NCI-H2029 treated with DMSO at 0.1 percent for 48 hours (cell line): ENCODE measurements at regions not wholly inside any gene's neighbourhood (a gene's known extent, or its start where the extent isn't known, plus 50 kb on each side); places are given as distances from the start of the nearest gene placed in this dataset.
A peak's percentile ranks its signal among the peaks of the same experiment; 100 is the strongest.
"Not testable (repeated sequence)": the region's sequence is repeated elsewhere in the genome, so short reads cannot be mapped to it uniquely, and the experiment has no call there.

Experiments
- DNase-seq: peaks from one replicate; lab custom pipeline; 2025; lab: John Stamatoyannopoulos, UW

DNA sequence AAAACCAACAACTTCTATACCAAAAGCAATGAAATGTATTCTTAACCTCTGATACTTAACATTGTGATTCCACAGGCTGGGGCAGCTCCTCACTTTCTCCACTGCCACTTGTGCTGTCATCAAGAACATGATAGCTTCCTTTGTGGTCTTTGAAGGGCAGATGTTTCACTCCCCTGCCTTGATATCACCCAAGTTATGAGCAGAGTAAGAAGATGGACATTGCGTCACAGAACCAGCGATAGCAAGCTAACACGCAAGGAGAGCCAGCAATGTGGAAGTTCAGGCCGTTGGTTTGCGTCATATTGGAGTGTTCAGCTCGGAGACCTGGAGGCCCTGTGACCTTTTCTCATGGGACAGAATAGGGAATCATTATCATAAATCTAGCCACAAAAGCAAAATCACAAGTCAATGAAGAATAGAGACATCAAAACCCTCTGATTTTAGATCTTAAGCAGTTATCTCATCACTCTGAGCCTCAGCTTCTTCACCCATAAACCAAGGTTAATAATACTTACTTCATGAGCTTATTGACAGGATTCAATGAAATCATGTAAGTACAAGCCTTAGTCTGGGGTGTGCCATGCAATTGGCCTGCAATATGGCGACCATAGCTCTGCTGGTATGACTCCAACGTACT, 183.8 kb upstream of the THBS1 start:
- no peak for DNase-seq

GRCh38 chr15:39397883-39398282, 183.0 kb upstream of the THBS1 start:
- no peak for DNase-seq

DNA sequence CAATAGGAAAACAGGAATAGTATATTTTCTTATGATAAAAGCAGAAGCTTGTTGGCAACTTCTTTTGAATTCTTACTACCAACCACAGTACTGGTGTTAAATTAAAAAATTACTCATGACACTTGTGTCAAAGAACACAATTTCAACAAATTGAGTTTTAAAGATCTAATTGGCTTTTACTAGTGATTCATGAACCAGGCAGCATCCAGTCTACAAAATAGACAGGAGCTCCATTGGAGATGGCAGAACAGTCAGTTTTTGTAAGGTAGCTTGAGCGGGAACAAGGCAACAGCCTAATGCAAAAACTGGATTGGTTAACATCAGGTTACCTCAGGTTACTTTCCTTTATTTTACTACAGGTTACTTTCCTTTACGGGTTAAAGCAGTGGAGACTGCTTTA, 181.3 kb upstream of the THBS1 start:
- no peak for DNase-seq

DNA sequence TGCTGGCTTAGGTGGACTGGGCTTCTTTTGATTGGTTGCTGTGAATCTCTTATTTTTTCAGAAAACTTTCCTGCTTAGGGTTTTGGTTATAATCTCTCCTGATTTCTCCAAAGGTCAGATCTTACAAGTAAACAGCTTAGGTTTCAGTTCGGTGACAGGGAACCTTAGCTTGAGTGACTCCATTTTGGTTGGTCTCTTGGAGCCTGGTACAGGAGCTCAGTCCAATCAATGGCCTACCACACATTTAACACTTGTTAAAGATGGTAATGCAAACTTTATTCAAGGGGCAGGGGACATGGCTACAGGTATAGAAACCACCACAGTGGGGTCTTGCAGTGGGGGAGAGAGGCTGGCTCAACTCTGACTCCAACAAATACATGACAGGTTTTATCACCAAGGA, 180.9 kb upstream of the THBS1 start:
- DNase-seq, result no peak

DNA sequence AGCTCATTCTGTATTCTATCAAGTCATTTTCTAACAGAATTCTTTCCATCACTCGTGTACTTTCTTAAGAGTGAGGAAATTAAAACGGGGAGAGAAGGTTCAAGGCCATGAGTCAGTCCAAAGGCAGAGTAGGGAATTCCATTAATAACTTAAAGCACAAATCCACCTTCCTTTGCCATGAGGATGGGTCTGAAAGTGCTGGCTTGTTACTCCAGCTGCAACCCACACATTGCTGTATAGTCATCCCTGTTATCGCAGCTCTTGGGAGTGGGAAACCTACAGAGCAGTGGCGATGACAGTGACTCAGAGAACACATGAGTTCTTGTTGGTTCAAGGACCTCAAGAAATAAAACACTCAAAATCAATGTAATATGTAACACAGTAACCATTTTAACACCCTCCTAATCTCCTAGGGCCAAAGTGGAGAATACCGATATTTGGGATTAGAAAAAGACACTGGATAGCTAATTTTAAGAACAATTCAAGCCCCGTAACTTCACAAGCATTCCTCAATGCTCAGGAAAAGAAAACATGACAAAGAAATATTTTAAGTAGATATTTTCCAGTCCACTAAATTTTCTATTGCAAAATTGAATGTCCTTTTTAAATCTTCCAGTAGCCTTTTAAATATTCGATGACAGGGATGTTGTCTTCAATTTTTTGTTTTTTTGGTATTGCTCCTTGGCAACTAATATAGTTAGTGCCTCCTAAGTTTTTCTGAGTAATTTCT, 179.9 kb upstream of the THBS1 start:
- no peak for DNase-seq

- peak; percentile 79 for DNase-seq
Observed at GRCh38 chr15:39403640-39404117, 177.2 kb upstream of the THBS1 start.

DNA sequence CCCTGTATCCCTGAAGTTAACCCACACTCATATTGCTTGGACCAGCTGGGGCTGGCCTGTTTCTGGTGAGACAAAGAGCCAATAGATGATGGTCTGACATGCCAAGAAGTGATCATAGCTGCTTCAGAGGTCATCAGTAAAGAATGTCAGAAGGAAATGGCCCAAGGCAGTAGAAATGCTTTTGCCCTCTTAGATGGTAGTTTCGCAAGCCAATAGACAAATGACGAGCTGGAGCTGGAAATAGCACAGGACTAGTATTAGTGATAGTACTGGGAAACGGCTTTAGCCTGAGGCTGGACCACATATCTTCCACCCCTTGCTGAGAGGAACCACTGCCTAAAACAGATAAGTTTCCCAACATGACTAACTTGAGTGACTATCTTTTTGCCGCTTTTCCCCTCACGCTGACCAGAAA, 176.1 kb upstream of the THBS1 start:
- DNase-seq, result no peak

DNA sequence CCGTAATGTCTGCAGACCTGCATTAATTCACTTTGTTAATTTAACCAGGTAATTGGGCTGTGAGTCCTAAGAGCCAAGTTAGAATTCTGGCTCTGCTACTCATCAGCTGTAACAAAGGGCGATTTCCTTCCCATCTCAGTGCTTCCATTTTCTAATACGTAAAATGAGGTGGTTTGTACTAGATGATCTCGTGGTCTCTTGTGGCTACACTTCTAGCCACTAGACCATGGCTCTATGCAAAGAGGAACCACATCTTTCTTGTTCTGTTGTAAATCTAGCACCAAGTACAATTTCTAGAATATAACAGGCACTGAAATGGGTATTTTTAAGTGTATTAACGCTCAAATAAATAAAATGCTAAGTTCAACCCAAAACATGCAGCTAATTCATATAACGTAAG, 174.4 kb upstream of the THBS1 start:
- no peak for DNase-seq

- DNase-seq, result no peak
Observed at GRCh38 chr15:39407116-39407515, 173.8 kb upstream of the THBS1 start.

- DNase-seq, result no peak
Observed at GRCh38 chr15:39409876-39410530, 170.9 kb upstream of the THBS1 start.

DNA sequence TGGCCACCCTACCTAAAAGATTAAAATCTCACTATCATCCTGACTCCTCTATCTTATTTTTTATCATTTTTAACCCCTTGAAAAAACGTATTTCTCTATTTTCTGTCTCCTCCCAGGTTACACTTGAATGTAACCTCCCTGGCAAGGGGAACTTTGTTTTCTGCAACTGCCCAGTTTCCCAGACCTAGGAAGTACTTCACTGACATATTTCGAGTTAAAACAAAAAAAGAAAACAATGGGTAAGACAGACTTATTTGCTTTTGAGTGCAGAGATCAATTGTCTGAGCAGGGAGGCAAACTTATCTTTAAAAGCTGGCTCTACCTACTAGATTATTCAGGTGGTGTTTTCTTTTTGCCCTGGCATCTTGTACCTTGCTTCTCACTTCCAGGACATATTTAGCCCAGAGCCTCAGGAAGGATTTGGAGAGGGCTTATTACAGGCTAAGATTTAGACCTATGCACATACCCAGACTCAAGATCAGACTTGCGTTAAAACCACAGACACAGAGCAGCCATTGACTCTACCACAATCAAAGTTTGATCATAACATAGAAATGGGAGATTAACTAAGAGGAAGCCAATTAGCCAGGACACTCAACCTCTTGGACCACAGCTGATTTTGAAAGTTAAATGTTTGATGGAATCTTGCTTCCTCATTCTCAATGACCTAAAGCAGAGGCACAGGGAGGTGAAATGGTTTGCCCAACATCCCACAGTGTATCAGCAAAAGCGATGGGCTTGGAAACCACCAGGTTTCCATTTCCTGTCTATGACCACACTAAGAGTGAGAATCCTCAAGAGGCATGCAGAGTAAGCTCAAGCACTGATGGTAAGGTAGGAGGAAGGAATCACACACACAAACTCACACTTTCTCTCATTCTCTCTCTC, 169.5 kb upstream of the THBS1 start:
- DNase-seq, result no peak

- no peak for DNase-seq
Observed at GRCh38 chr15:39413558-39413957, 167.3 kb upstream of the THBS1 start.

- DNase-seq, result no peak
Observed at GRCh38 chr15:39414201-39414600, 166.7 kb upstream of the THBS1 start.

DNA sequence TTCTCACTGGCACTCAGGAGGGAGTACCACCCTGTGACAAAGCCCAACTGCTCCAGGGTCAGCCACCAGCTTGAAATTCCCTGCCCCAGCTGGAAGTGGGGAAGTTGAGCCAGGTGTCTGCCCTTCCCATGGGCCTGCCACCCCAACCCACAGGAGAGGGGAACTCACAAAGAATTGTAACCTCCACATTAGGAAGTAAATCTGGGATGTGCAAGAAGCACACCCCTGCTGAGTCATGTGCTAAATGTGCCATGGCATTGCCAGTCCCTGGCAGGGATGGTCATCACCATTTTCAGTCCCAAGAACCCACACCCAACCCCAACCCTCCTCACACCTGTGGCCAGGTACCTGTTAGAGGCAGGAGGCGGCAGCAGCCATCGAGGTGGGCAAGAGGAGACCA, 165.2 kb upstream of the THBS1 start:
- no peak for DNase-seq

GRCh38 chr15:39416258-39416657, 164.6 kb upstream of the THBS1 start:
- no peak for DNase-seq

DNA sequence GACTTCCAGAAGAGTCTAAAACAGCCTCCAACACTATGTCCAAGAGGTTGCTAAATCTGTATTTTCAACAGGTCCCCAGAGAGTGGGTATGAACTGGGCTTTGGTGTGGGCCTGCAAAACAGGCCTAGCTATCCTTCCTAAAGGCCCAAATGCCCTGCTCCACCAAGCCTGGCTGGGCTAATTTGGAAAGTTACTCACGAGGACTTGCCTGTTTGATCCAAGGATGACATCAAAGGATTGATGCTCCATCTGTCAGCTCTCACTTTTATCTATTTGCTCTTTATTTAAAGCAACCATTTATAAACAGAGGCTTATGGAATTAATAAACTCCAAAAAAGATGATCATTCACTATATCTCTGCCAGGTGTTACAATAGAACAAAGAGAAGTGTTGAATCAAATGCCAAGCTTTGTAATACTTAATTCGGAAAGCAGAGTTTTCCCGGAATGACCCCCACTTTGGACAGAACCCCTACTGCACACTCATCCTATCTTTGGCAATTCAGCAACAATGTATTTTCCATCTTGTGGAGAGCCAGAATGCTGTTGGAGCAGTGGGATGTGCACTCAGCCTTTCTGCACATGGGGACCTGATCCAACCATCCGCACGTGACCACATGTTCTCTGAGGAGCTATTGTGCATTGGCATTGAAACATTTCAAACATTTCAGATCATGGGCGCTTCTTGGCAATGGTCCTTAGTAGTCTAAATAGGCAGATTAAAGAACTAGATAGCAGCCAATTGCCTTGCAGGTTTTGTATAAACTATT, 163.3 kb upstream of the THBS1 start:
- no peak for DNase-seq

- no peak for DNase-seq
Observed at GRCh38 chr15:39419651-39420050, 161.2 kb upstream of the THBS1 start.

DNA sequence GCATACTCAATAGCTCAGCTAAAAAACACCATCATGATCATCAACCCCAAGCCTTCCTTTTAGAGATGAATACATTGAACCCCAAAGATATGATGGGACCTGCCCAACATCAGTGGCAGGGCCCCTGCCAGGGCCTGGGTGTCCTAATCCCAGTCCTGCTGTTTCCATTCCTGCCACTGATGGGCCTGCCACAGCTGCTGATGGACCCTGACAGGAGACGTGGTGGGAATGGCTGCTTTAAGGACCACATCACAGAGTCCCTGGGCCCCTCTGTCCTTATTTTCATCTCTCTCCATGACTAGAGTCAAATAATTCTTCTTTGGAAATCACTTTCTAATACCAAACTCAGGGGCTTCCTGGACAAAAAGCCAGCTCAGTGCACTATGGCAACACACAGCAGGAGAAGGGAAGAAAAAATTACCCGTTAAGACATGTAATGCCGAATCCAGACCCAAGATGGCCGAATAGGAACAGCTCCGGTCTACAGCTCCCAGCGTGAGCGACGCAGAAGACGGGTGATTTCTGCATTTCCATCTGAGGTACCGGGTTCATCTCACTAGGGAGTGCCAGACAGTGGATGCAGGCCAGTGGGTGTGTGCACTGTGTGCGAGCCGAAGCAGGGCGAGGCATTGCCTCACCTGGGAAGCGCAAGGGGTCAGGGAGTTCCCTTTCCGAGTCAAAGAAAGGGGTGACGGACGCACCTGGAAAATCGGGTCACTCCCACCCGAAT, 160.6 kb upstream of the THBS1 start:
- not testable (repeated sequence) for DNase-seq

DNA sequence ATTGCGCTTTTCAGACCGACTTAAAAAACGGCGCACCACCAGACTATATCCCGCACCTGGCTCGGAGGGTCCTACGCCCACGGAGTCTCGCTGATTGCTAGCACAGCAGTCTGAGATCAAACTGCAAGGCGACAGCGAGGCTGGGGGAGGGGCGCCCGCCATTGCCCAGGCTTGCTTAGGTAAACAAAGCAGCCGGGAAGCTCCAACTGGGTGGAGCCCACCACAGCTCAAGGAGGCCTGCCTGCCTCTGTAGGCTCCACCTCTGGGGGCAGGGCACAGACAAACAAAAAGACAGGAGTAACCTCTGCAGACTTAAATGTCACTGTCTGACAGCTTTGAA, 160.1 kb upstream of the THBS1 start:
- DNase-seq, result not testable (repeated sequence)

GRCh38 chr15:39426552-39427532, 154.0 kb upstream of the THBS1 start:
- DNase-seq, result no peak
